Thyroid gland (tissue), 4 donors: ENCODE measurements at regions not wholly inside any gene's neighbourhood (a gene's known extent, or its start where the extent isn't known, plus 50 kb on each side); places are given as distances from the start of the nearest gene placed in this dataset.
"Not testable (repeated sequence)": the region's sequence is repeated elsewhere in the genome, so short reads cannot be mapped to it uniquely, and the experiment has no call there.

Experiments used
- DNase-seq, 2 donors: peaks; one replicate each; pipeline ENCODE4 v3.0.0-alpha.2; 2019
- H3K27ac ChIP-seq, 3 donors: fragments of 200-600 bp; sonication (generic); 1 replicate in 2 of 3; 2 replicates in 1 of 3; pipeline ENCODE4 v1.5.1; 2016 to 2019; ENCODE audit warnings: mild to moderate bottlenecking in 1 of 3, moderate library complexity in 1 of 3
- H3K27me3 ChIP-seq: fragments of 200-600 bp; sonication (generic); one replicate; pipeline ENCODE4 v1.5.1; 2019
- H3K36me3 ChIP-seq, 2 donors: fragments of 200-600 bp; sonication (generic); one replicate each; pipeline ENCODE4 v1.5.1; 2016 to 2019
- H3K4me1 ChIP-seq, 2 donors: fragments of 200-600 bp; sonication (generic); one replicate each; pipeline ENCODE4 v1.5.1; 2017 to 2019
- H3K4me3 ChIP-seq, 3 donors: fragments of 200-600 bp; sonication (generic); replicated peaks in 1 of 3; 1 replicate in 2 of 3; 2 replicates in 1 of 3; pipeline ENCODE4 v1.5.1; 2016; ENCODE audit warnings: mild to moderate bottlenecking in 1 of 3
- H3K9me3 ChIP-seq: fragments of 200-600 bp; sonication (generic); one replicate; pipeline ENCODE4 v1.5.1; 2017
- POLR2A ChIP-seq, 2 donors: fragments of 450-650 bp; IDR thresholded peaks; one replicate each; pipeline ENCODE4 v1.6.1; 2017; ENCODE audit warnings: antibody characterized with exemption in 2 of 2, mild to moderate bottlenecking in 2 of 2, moderate library complexity in 1 of 2
- WGBS, 2 donors: methylation state at CpG; one replicate each; pipeline ENCODE4 v1.1.5; 2017; 5-methylcytosine and 5-hydroxymethylcytosine counted together
- intact Hi-C: fragments of 100-400 bp; cut with DNase I; formaldehyde crosslinking; loops from one replicate; pipeline ENCODE4 v1.15.1; 2023
- TF ChIP-seq, protein P1 (sequence below), 6 experiments: fragments of 200-600 bp in 3 of 6; fragments of 450-650 bp in 3 of 6; sonication (generic) in 3 of 6; IDR thresholded peaks; one replicate each; pipeline ENCODE4 v1.5.1; 2016 to 2019; ENCODE audit warnings: antibody characterized with exemption in 6 of 6, mild to moderate bottlenecking in 2 of 6, inconsistent platforms in 1 of 6, moderate library complexity in 1 of 6

DNA sequence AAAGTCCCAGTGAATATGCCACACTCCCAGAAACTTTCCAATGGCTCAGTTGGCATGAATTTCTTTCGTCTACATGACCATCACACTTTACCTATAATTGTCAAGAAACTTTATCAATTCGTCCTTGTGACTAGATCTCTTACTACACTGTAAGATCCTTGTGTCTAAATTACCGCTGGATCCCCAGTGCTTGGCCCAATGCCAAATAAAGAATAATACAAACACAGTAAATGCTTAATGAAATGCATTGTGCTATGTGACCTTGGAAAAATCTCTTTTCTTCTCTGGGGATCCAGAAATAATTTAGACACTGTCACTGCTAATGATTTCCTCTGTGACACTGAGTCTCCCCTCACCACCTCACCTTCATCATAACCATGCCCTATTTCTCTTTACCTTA lies 137.9 kb downstream of the VSIG4 start:
- WGBS, 2 donors: 68 to 73% methylated on average over 3 of the region's 3 CpGs
- no peak for DNase-seq
- no peak for TF ChIP-seq POLR2A (IDR thresholded peaks at IDR 0.05)
- TF ChIP-seq, protein P1, sequence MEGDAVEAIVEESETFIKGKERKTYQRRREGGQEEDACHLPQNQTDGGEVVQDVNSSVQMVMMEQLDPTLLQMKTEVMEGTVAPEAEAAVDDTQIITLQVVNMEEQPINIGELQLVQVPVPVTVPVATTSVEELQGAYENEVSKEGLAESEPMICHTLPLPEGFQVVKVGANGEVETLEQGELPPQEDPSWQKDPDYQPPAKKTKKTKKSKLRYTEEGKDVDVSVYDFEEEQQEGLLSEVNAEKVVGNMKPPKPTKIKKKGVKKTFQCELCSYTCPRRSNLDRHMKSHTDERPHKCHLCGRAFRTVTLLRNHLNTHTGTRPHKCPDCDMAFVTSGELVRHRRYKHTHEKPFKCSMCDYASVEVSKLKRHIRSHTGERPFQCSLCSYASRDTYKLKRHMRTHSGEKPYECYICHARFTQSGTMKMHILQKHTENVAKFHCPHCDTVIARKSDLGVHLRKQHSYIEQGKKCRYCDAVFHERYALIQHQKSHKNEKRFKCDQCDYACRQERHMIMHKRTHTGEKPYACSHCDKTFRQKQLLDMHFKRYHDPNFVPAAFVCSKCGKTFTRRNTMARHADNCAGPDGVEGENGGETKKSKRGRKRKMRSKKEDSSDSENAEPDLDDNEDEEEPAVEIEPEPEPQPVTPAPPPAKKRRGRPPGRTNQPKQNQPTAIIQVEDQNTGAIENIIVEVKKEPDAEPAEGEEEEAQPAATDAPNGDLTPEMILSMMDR (IDR thresholded peaks at IDR 0.05): no peak
- H3K4me1 ChIP-seq: no peaks in the 10 kb centered on the region
- intact Hi-C loops: no loop called here
- H3K27ac ChIP-seq: no peak overlapping the region
- H3K36me3 ChIP-seq: no peaks in the 10 kb centered on the region
- H3K9me3 ChIP-seq: no peaks in the 10 kb centered on the region
- H3K27me3 ChIP-seq: no peaks in the 10 kb centered on the region
- no peak overlapping the region for H3K4me3 ChIP-seq

DNA sequence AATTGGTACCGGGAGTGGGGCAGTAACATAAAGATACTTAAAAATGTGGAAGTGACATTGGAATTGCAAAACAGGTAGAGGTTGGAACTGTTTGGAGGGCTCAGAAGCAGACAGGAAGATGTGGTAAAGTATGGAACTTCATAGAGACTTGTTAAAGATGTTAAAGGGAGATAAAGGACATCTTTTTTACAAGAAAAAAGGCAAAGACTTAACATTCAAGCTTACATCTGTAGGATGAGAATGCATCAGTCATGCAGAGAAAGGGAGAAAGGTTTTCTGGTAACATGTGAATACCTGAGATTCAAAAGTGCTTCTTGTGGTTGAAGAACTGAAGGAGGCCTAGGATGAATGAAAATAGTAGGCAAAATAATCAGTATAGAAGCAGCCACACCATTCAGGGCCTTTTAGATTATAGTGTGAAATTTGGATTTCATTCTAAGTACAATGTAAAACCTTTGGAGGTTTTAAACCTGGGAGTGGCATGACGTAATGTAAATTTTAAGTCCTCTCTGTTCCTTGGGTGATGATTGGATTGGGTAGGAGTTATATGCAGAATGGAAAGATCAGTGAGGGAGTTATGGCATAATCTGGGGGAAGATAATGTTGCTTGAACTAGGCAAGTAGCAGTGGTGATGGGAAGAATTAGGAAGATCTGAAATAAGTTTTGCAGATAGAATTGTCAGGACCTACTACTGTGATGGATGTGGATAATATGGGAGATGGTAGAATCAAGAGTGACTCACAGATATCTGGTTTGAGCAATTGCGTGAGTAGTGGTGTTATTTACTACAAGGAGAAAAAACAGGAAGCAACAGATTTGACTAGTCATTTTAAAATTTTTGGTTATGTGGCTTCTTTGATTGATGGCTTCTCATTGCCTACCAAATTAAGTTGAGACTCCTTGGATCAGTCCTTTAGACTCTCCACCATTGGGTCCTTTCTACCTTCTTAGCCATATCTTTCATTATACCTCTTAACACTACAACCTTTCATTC lies 138.7 kb downstream of the VSIG4 start:
- intact Hi-C loops: no loop called here
- Histone ChIP-seq H3K36me3 (no peaks in the 10 kb centered on the region), H3K27me3 (no peaks in the 10 kb centered on the region), H3K4me3 (no peak overlapping the region), H3K27ac (no peak overlapping the region), H3K4me1 (no peaks in the 10 kb centered on the region), H3K9me3 (no peaks in the 10 kb centered on the region)
- WGBS, 2 donors: 88 to 94% methylated on average over 3 of the region's 3 CpGs
- TF ChIP-seq, protein P1 (IDR thresholded peaks at IDR 0.05): no peak
- no peak for TF ChIP-seq POLR2A (IDR thresholded peaks at IDR 0.05)
- no peak for DNase-seq

DNA sequence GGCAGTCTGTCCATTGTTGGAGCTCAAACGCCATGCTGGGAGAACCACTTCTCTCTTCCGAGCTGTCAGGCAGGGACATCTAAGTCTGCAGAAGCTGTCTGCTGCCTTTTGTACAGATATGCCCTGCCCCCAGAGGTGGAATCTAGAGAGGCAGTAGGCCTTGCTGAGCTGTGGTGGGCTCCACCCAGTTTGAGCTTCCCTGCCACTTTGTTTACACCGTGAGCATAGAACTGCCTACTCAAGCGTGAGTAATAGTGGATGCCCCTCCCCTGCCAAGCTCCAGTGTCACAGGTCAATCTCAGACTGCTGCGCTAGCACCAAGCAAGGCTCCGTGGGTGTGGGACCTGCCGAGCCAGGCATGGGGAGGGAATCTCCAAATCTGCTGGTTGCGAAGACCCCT lies 145.7 kb downstream of the VSIG4 start:
- Histone ChIP-seq H3K36me3 (no peaks in the 10 kb centered on the region), H3K4me1 (no peaks in the 10 kb centered on the region), H3K27ac (no peak overlapping the region), H3K9me3 (no peaks in the 10 kb centered on the region), H3K4me3 (no peak overlapping the region), H3K27me3 (no peaks in the 10 kb centered on the region)
- intact Hi-C loops: no loop called here
- 33% methylated on average over 2 of the region's 8 CpGs; no CpG with 5 or more reads in 1 of the 2 donors for WGBS, 2 donors
- TF ChIP-seq, protein P1 (IDR thresholded peaks at IDR 0.05): no peak
- no peak for TF ChIP-seq POLR2A (IDR thresholded peaks at IDR 0.05)
- no peak for DNase-seq

DNA sequence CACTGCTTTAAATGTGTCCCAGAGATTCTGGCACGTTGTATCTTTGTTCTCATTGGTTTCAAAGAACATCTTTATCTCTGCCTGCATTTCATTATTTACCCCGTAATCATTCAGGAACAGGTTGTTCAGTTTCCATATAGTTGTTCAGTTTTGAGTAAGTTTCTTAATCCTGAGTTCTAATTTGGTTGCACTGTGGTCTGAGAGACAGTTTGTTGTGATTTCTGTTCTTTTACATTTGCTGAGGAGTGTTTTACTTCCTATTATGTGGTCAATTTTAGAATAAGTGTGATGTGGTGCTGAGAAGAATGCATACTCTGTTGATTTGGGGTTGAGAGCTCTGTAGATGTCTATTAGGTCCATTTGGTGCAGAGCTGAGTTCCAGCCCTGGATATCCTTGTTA lies 148.1 kb downstream of the VSIG4 start:
- H3K9me3 ChIP-seq, H3K4me1 ChIP-seq, H3K27me3 ChIP-seq, DNase-seq, H3K27ac ChIP-seq, H3K4me3 ChIP-seq, intact Hi-C loops, H3K36me3 ChIP-seq: not testable (repeated sequence)
- 77 to 87% methylated on average over 2 of the region's 2 CpGs for WGBS, 2 donors

DNA sequence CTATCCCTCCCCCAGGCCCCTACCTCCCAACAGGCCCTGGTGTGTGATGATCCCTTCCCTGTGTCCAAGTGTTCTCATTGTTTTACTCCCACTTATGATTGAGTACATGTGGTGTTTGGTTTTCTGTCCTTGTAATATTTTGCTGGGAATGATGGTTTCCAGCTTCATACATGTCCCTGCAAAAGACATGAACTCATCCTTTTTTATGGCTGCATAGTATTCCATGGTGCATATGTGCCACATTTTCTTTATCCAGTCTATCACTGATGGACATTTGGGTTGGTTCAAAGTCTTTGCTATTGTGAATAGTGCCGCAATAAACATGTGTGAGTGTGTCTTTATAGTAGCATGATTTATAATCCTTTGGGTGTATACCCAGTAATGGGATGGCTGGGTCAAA lies 151.7 kb downstream of the VSIG4 start:
- H3K9me3 ChIP-seq, DNase-seq, intact Hi-C loops, H3K4me1 ChIP-seq, H3K27ac ChIP-seq, H3K27me3 ChIP-seq, H3K36me3 ChIP-seq, H3K4me3 ChIP-seq: not testable (repeated sequence)
- WGBS, 2 donors: 0 to 100% methylated on average over 1 of the region's 1 CpG

DNA sequence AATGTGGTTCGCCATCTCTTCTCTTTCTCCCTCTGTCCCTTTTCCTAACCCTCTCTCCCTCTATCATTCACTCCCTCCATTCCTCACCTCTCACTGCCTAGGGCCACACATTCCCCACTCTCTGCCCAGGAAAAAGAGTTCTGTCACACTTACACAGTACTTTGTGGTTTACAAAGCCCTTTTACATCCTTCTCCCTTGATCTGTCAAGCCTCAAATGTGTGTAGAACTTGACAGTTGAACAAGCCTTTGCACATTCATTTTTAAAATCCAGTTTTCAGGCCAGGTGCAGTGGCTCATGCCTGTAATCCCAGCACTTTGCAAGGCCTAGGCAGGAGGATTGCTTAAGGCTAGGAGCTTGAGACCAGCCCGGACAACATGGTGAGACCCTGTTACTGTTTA lies 156.3 kb downstream of the VSIG4 start:
- no peak for DNase-seq
- H3K4me3 ChIP-seq: no peak overlapping the region
- H3K9me3 ChIP-seq: no peaks in the 10 kb centered on the region
- no peaks in the 10 kb centered on the region for H3K4me1 ChIP-seq
- TF ChIP-seq, protein P1 (IDR thresholded peaks at IDR 0.05): no peak
- TF ChIP-seq POLR2A (IDR thresholded peaks at IDR 0.05): no peak
- 95 to 96% methylated on average over 2 of the region's 2 CpGs for whole genome bisulfite sequencing, 2 donors
- intact Hi-C loops: no loop called here
- no peaks in the 10 kb centered on the region for H3K36me3 ChIP-seq
- H3K27ac ChIP-seq: no peak overlapping the region
- no peaks in the 10 kb centered on the region for H3K27me3 ChIP-seq
